SKM-1 treated with dmso at 0.1 percent for 144 hours (cell line): ENCODE measurements at regions not wholly inside any gene's neighbourhood (a gene's known extent, or its start where the extent isn't known, plus 50 kb on each side); places are given as distances from the start of the nearest gene placed in this dataset.
"Not testable (repeated sequence)": the region's sequence is repeated elsewhere in the genome, so short reads cannot be mapped to it uniquely, and the experiment has no call there.

ENCODE experiments used
- DNase-seq: peaks from one replicate; lab custom pipeline; 2025; ENCODE audit not compliant: unreplicated experiment; lab: John Stamatoyannopoulos, UW

DNA sequence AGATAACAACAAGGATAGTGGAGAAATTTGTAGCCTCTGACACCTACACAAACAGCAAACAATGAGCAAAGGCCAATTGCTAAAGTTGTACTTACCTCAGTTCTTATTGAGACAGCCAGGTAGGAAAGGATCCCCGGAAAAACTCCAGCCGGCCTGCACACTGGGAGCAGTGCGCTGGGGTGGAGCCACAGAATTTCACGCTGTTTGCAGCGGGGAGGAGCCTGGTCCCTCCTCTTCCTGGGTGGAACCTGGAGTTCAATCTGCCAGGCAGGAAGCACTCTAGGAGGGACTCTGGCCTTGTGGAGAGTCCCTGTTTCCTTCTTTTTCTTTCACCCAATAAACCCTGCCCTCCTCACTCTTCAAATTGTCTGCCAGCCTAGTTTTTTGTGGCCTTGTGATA is 382.6 kb upstream of the TGIF2LX start:
- DNase-seq, result not testable (repeated sequence)

DNA sequence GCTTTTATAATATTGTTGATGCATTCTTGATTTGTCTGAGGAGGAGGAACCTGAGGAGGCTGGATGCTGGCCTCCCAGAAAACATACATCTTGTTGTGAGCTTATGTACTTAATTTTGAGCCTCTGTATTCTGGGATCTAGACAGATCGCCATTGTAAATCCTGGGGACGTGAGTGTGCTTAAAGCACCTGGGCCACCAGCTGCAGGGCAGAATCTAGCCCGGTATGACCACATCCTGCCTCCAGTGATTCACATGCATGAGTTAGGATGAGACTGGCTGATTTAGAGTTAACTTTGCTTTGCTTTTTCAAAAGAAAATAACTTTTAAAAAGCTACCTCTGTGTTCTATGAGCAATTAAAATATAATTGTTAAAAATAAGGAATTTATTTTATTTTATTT is 364.6 kb upstream of the TGIF2LX start:
- not testable (repeated sequence) for DNase-seq

DNA sequence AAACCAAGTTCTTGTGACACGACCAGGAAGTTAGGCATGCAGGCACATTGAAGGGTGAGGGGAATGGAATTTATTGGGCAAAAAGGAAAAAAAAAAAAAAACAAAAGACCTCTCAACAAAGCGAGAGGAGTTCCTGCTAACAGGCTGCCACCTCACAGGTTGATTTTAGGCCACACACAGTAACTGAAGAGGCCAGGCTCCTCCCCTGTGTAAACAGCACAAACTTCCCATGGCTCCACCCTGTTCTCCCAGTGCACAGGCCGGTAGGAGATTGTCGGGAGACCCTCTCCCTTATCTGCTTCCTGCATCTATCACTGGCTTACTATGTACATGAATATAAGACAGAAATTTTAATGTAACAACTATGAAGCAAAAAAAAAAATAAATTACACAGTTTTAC is 359.6 kb upstream of the TGIF2LX start:
- DNase-seq, result not testable (repeated sequence)

DNA sequence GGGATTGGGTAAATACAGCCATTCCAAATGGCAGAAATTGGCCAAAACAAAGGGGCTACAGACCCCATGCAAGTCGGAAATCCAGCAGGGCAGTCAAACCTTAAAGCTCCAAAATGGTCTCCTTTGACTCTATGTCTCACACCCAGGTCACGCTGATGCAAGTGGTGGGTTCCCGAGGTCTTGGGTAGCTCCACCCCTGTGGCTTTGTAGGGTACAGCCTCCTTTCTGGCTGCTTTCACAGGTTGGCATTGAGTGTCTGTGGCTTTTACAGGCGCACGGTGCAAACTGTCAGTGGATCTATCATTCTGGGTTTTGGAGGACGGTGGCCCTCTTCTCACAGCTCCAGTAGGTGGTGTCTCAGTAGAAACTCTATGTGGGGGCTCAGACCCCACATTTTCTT is 358.6 kb upstream of the TGIF2LX start:
- DNase-seq, result not testable (repeated sequence)

DNA sequence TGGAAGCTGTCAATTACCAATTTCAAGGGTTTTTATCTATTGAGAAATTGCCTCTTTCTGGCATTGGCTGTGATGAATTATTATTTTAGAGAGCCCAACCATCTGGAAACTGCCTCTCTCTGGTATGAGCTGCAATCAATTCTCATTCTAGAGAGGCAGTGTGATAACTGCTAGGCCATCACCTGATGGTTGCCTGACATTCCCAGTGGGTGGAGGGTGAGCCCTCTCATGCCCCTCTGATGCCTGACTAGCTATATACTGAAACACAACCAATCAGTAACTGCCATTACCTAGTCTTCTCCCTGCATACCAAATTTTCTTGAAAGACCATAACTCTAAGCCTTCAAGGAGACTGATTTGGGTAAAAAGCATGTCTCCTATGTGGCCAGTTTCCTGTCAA is 353.9 kb upstream of the TGIF2LX start:
- DNase-seq, result not testable (repeated sequence)

DNA sequence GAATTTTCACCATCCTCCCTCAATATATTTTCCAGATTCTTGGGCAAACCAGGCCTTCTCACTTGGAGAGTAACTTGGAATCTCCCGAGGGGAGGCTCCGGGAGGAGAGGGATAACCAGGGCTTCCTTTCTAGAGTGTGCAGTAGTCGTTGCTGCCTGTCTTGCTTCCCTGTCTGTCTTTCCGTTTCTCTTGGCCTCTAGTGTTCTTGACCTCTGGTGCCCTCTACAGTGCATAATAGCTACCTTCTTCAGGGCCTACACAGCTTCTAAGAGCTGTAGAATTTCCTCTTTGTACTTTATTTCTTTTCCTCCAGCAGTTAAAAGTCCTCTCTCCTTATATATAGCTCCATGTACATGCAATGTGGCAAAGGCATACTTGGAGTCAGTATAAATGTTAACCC is 339.8 kb upstream of the TGIF2LX start:
- not testable (repeated sequence) for DNase-seq

DNA sequence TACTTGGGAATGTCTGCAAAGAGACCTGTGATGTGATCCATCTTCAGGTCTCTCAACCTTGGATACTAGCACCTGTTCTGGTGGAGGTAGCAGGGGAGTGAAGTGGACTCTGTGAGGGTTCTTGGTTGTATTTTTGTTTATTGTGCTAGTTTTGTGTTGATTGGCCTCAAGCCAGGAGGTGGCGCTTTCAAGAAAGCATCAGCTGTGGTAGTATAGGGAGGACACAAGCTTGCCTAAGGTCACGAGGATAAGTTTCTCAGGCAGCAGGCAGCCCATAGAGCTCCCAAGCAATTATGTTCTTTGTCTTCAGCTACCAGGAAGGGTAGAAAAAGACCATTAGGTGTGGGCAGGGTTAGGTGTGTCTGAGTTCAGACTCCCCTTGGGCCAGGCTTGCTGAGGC is 289.9 kb upstream of the TGIF2LX start:
- not testable (repeated sequence) for DNase-seq

DNA sequence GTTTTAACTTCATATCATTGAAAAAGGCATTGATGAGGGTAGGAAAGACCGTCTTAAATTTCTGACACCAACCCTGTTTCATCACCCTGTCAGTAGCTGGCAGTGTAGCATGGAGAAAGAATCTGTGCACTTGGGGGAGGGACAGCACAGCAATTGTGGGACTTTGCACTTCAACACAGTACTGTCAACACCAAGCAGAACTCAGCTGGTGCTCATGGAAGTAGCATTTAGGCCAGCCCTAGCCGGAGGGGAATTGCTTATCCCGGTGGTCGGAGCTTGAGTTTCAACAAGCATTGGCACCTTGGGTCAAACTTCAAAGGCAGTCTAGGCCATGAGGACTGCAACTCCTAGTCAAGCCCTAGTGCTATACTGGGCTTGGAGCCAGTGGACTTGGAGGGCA is 285.8 kb upstream of the TGIF2LX start:
- not testable (repeated sequence) for DNase-seq

DNA sequence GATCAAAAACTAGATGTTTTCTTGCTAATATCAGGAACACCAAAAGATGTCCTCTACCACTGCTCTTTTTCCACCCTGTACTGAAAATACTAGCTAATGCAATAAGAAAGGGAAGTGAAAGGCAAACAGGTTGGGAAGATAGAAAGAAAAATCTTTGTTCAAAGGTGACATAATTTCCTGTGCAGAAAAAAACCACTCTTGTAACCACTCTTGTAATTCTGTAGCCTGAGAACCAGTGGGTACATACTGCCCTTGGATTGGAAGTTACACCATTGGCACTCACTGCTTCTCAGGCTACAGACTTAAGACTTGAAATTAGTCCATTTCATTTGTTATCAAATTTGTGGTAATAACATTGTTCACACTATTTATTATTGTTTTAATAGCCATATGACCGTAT is 263.0 kb upstream of the TGIF2LX start:
- not testable (repeated sequence) for DNase-seq

DNA sequence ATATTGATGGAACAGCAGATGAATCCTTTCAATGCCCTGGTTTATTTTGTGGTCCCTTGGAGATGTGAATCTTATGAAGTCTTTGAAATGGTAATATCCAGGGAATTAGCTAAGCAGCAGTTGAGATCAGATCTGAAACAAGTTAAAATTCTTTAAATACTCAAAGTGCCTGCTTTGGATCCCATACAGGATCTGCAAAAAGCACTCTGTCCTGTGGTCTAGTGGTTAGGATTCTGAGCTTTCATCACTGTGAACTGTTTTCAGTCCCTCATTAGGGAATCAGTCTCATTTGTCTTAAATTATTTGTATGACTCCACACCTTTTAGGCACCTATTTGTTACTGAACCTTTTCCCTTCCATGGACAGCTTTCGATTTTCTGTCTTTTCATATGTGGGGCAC is 215.2 kb upstream of the TGIF2LX start:
- DNase-seq, result not testable (repeated sequence)

DNA sequence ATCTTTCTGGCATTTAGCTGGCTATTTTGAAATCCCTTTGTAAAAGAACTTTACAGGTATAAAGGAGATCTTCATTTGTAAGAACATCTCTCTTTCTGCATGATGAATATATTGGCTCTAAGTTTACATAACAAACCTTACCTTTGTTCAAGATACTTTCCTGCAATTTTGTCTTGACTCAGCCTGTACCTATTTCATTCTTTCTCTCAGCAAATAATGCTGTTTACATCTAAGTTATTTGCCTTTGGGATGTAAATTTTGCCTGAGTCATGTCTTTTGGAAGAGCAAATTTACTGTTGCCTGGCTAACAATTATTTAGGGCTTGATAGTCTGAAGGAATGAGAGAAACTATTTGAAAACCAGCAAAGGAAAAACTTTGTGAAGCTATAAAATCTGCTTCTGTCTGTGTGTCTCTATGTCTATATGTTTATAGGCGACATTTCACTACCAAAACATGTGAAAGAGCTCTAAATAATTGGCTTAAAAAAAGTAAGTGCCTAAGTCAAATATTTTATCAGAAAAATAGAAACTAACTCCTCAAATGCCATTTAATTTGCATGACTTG is 214.3 kb upstream of the TGIF2LX start:
- DNase-seq, result not testable (repeated sequence)

DNA sequence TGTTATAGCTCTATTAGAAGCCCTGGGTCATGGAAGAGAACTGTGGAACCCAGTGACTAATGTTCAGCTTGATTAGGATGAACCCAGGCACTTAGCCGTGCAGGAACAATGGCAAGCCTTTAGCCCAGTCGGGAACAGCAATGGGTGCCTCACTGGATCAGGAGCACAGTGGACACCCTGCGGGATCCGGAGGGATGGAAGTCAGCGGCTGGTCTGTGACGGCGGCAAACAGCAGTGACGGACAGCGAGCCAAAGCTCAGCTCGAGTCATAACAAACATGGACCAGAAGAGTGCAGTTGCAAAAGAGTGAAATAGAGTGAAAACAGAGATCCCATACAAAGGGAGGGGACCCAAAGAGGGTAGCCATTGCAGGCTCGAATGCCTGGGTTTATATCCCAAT is 187.3 kb upstream of the TGIF2LX start:
- not testable (repeated sequence) for DNase-seq

DNA sequence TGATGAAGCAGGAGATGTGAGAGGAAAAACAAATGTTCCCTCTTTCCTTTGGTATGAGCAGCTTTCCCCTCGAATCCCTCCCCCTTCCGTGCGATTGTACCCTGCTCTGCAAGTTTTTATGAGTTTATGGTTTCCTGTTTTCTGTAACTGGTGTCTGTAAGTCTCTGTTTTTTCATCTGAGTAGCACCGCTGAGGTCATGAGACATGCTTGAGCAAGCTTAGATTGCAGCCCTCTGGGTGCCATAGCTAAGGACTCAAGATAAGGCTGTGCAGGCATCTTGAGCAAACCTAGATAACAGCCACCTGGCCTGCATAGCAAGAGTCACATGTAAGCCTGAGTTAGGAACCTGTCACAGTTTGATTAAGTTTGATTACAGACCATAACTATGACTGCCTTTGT is 165.2 kb upstream of the TGIF2LX start:
- not testable (repeated sequence) for DNase-seq

DNA sequence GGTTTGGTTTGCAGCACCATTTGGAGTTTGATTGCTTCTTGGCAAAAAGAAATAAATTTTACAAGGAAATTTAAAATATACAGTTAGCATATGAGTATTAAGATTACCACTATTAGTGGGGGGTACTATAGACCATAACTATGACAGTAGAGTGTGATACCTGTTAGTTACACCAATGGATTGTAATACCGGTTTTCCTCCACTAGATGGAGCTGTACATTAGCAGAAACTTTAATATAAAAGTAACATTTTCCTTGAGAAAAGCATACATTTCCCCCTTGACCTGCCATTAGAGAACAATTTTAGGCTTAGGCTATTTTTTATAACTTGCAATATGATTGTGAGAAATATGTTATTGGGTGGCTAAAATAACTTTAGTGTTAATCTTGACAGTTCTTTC is 163.9 kb upstream of the TGIF2LX start:
- not testable (repeated sequence) for DNase-seq

DNA sequence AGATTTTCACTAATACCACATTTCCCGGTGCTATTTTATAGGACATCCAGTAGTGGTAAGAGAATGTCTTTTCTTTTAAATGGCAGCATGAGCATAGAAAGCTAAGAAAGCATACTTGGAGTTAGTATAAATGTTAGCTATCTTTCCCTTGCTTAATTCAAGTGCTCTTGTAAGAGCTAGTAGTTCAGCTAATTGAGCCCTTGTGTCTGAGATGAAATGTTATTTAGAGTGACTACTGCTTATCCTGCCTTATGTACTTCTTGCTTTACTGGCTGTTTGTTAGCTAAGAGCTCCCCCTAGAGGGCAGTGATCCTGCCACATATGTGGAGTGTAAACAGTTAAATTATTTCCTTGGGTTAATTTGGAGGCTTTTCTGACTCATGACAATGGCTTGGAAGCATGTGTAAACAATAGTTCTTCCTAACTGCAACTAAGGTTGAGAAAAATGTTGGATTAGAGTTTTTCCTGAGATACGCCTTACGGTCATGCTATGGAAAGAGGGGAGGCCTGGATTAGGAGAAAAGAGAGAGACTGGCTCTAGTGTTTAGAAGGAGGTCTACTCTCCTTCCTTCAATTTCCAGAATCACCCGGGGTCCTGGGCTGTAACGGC is 162.5 kb upstream of the TGIF2LX start:
- not testable (repeated sequence) for DNase-seq

DNA sequence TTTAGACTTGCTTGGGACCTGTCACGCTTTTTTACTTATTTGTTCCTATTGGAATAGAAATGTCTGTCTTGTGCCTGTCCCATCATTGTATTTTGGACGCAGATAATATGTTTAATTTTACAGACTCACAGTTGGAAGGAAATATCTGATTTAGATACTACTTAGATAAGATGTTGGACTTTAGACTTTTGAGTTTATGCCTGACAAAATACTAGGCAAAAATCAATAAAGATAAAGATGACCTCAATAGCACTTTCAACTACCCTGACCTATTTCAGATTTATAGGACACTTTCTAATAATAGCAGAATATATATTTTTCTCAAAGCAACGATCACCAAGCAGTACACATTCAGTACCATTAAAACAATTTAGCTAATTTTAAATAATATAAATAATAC is 150.1 kb upstream of the TGIF2LX start:
- not testable (repeated sequence) for DNase-seq

DNA sequence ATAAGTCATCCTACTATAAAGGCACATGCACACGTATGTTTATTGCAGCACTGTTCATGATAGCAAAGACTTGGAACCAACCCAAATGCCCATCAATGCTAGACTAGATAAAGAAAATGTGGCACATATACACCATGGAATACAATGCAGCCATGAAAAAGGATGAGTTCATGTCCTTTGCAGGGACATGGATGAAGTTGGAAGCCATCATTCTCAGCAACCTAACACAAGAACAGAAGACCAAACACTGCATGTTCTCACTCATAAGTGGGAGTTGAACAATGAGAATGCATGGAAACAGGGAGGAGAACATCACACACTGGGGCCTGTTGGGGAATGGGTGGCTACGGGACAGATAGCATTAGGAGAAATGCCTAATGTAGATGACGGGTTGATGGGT is 110.3 kb upstream of the TGIF2LX start:
- DNase-seq, result not testable (repeated sequence)

DNA sequence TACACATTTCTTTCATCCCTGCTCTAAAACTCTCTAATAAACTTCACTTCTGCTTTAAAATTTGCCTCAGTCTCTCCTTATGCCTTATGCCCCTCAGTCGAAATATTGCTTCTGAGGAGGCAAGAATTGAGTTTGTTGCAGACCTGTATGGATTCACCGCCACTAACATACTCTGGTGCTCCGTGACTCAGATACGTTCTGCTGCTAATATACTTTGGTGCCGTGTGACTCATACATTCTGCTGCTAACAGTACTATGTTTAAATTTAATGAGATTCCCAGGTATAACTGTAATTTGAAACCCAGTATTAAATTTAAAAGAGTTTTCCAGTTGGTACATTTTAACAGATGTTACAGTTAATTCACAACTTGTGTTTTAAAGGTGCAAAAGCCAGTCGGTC is 82.0 kb upstream of the TGIF2LX start:
- DNase-seq, result not testable (repeated sequence)

DNA sequence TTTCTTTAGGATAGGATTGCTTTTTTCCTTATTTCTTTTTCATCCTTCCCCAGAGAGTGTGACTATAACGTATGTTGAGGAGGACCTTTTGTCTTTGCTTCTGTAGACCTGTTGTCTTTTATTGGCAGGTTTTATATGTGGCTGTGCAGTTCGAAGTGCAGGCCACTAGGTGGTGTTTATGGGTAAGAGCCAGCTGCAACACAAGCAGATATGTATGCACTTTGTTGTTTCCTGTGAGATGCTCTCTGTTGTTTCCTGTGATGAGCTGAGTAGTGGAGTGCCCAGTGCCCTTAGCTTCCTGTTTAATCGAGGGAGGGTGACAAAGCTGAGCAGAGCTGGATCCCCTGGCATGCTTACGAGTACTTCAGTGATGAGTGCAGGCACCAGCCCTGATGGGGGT is 50.0 kb upstream of the TGIF2LX start:
- peak; percentile 1 for DNase-seq
